SKM-1 treated with dmso at 0.1 percent for 144 hours (cell line): ENCODE measurements at regions not wholly inside any gene's neighbourhood (a gene's known extent, or its start where the extent isn't known, plus 50 kb on each side); places are given as distances from the start of the nearest gene placed in this dataset.
"Not testable (repeated sequence)": the region's sequence is repeated elsewhere in the genome, so short reads cannot be mapped to it uniquely, and the experiment has no call there.

Source experiments
- DNase-seq: peaks from one replicate; lab custom pipeline; 2025; ENCODE audit not compliant: unreplicated experiment; lab: John Stamatoyannopoulos, UW

DNA sequence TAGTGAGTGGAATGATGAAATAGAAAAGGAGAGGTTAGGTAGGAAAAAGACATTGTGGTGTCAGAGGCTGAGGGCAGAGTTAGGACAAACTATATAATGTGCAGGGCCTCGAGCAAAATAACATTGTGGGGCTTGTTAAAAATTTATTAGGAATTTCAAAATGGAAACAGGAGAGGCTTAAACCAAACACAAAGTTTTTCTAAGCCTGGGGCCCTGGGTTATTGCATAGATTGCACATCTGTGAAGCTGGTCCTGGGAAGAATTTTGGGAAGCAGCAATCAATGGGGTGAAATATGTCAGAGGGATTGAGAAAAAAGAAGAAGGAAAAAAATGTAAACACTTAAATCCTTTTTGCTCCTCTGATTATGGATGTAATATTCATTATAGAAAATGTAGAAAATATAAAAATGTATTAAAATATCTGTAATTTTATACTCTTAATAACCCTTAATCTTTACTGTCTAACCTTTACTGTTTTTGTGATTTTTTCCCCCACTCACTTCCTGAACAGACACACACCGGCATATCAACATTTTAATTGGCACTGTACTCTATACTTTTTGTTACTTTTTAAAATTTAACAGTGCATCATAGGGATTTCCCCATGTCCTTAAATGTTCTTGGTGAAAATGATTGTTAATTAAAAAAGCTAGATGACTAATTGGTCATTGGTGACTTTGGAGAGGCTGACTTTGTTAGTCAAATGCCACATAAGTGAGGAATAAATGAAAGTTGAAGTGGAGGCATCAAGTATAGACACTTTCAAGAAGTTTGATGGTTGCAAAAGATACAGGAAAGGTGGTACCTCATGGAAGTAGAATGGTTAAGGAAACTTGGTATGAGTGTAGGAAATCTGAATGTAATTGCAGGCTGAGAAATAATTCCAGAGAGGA lies 183.4 kb downstream of the NFKBIZ start:
- DNase-seq: no peak

DNA sequence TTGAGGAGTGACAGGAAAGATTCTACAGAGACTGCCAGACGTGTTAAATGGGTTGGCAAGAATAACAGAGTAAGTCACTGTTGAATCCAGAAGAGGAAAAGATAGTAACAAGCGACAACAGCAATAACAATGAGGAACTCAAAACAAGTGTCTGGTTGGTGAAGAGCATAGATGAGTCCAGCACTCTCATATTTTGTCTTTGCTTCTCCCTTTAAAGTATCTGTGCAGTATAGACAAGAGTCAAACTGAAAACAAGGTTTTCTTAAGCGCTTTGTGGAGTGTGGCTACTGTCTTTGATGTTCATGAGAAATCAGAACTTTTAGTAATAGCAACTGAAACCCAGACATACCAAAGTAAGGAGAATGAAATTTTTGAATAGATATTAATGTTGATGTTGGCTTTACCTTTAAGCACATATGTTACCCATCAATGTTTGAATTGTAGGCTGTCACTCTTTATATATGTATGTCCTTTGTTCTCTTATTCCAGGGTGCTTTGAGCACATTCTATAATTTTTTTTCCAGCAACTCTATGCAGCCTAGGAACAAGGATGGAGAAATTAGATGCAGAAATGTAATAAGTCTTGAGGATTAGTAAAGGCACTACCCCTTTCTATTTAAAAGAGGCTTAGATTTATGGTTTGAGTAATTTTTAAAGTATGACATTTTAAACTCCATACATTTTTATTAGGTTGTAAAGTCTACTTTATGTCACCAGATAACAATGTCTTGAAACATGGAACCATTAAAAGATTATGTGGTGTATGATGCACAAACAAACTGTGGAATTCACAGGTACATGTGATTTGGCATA lies 185.5 kb downstream of the NFKBIZ start:
- DNase-seq: no peak

DNA sequence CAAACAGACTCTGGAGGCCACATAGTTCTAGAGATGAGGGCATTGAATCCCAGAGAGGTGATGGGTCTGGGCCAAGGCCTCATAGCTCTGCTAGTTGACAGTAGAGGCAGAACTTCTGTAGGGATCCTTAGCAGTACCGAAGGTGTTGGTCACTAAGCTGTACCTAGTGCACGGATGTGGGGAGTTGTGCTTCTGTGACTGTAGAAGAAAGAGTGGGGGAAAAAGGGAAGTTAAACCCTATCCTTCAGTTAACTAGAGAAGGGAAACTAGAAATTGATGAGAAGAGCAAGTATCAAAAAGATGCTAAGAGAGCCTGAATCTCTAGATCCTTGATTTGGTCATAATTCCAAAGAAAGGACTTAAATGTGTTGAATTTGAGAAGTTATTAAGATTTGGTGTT lies 186.7 kb downstream of the NFKBIZ start:
- no peak for DNase-seq

GRCh38 chr3:102036472-102036871 lies 187.2 kb downstream of the NFKBIZ start:
- DNase-seq: no peak

GRCh38 chr3:102037209-102037608 lies 187.9 kb downstream of the NFKBIZ start:
- no peak for DNase-seq

DNA sequence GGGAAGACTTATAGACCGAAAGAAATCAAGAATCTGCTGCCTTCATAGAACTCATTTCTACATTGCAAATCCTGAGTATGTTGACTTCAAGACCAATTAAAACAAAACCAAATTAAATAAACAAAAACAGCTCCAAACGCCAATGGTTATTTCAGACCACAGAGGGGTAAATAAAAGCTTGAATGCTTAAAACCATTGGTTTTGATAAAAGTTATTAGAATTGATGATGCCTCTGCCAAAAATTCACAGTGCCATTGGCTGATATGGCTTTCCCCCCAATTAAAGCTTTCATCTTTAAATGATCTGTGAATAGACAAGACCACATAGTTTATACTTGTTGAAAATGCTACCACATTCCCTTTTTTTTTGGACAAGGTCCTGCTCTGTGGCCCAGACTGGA lies 188.5 kb downstream of the NFKBIZ start:
- DNase-seq: no peak

GRCh38 chr3:102038477-102039142 lies 189.3 kb downstream of the NFKBIZ start:
- DNase-seq: no peak

DNA sequence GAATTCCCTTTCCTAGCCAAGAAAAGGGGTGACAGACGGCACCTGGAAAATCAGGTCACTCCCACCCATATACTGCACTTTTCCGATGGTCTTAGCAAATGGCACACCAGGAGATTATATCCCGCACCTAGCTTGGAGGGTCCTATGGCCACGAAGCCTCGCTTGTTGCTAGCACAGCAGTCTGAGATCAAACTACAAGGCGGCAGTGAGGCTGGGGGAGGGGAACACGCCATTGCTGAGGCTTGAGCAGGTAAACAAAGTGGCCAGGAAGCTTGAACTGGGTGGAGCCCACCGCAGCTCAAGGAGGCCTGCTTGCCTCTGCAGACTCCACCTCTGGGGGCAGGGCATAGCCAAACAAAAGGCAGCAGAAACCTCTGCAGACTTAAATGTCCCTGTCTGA lies 190.8 kb downstream of the NFKBIZ start:
- not testable (repeated sequence) for DNase-seq

DNA sequence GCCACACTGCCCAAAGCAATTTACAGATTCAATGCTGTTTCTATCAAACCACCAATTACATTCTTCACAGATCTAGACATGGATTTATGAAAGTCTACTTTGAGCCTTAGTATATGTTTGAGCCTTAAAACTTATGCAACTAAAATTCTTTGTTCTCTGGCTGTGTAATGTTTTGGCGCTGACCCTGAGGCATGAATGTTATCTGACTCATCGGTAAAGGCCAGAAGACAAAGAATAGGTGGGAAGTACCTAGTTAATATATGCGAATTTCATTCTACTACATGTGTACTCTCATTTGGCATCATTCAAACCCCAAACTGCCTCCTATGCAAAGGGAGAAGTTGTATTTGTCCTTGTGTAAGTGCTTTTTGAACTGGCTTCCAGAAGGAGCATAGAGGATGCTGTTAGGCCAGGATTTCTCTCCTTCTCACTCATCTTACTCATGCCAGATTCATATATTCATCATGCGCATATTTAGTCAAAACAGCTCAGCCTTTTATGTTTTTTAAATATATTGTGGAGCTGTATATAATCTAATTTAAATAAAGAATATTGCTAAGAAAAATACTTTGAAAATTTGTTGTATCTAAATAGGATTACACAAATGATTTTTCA lies 204.2 kb downstream of the NFKBIZ start:
- DNase-seq: no peak

DNA sequence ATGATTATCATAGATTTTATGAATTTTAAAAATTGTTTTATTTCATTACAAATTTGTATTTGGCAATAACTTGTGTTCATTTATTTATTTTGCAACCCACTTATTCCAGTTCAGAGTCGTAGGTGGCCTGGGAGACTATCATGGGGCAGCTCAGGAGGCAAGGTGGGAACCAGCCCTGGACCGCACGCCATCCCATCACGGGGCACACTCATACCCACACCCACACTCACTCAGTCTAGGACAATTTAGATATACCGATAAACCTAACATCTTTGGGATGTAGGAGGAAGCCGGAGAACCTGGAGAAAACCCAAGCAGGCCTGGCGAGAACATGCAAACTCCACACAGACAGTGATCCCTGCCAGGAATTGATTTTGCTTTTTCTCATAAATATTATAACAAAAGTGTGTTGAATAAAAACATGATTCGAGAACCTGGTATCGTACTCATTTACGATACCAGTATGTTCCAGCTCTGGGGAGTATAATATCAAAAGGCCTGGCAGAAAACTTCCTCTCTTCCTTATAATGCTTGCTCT lies 205.3 kb downstream of the NFKBIZ start:
- DNase-seq: no peak

DNA sequence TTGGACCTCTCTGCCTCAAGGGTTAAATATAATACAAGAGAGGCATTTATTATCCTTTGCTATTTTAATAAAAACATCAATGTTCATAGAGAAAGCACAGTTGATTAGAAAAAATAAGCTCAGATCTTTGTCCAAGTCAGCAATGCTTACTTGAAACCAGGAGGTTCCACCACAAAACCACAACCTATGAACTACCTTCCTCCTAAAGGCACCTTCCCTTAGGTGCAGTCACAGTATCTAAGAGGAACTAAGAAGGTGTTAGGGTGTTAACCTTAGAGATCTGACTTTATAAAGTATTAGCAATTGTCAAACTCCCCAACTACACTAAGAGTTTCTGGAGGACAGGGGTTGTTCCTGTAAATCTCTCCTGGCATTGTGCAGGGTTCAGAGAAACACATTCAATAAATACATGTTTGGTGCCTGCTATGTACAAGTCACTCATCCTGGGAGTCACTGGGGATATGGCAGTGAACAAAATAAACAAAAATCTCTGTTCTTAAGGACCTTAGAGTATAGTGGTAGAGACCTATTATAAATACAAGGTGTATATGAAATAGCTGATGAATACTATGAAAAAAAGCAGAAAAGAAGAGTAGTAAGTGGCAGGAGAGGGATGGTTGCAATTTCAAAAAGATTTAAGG lies 208.6 kb downstream of the NFKBIZ start:
- peak; percentile 12 for DNase-seq

DNA sequence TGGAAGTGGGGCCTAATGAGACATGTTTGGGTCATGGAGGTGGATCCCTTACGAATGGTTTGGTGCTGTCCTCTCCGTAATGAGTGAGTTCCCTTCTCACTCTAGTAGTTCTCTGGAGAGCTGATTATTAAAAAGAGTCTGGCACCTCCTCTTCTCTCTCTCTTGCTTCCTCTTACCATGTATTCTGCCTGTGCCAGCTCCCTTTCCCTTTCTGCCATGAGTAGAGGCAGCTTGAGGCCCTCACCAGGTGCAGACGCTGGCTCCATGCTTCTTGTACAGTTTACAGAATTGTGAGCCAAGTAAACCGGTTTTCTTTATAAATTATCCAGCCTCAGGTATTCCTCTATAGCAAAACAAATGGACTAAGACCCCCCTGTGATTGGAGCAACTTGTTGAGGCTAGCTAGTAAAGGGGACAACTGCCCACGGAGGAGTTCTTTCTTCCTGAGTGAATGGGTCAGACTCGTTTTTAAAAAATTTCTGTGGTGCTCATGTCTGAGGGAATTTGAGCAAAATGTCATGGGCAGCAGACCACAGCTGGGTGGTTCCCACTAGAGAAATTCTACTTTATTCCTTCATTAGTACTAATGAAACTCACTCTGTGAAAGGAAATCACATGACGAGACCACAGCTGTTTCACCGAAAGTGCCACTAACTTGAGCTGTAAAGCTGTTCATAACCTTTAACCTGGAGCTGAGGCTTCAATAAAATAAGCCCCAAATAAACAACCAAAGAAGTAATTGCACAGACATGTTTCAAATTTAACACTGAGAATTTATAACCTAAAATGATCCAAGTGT lies 210.0 kb downstream of the NFKBIZ start:
- DNase-seq: no peak

GRCh38 chr3:102060814-102061213 lies 211.5 kb downstream of the NFKBIZ start:
- no peak for DNase-seq

DNA sequence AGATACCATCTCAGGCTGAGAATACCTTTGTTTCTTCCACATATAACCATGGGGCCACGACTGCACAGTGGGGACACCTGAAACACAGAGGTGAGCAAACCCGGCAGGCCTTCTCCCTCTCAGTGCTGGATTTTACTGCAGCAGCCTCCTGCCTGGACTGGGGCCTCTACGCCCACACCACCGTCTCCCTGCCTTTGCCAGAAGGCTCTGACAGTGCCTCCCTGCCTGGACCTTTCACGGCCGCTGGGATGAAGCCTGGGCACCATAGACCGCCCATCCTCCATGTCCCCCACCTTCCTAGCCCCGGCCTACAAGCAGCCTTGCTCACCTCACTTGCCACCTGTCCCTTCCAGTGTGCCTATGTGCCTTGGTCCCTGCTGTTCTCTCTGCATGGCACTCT lies 214.3 kb downstream of the NFKBIZ start:
- DNase-seq: no peak

DNA sequence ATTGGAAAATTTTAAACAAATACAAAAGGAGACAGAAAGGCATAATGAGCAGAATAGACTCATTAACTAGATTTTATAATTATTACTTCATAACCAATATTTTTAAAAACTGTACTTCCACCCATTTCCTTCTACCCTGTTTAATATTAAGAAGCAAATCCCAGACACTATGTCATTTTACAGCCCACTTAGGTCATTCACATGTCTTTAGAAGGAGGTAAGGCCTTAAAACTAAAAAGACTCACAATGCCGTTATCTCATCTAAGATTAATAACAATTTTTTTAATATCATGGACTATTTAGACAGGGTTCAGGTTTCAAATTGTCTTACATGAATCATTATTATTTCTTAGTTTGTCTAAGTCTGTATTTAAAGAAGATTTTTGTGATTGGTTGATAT lies 217.2 kb downstream of the NFKBIZ start:
- DNase-seq: no peak

DNA sequence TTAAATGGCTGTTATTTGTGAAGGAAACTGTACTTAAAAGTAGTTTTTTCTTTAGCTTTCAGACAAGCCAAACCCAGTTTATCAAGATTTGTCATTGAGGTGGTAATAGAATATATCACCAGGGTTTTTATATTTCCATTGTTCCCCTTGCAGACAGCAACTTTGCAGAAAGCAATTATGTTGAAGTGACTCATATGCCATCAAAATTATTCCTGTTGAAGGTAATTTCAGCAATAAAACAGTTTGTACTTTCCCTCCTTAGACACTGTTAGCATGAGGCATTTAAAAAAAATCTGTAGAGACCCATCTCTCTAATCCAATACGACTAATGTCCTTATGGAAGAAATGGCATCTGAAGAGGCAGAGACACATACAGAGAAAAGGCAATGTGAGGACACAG lies 219.0 kb downstream of the NFKBIZ start:
- no peak for DNase-seq

GRCh38 chr3:102068736-102069135 lies 219.4 kb downstream of the NFKBIZ start:
- no peak for DNase-seq

GRCh38 chr3:102069211-102069662 lies 219.9 kb downstream of the NFKBIZ start:
- DNase-seq: no peak

- DNase-seq: no peak
Measured at GRCh38 chr3:102074946-102075345, 225.6 kb downstream of the NFKBIZ start.

- DNase-seq: no peak
Measured at GRCh38 chr3:102078401-102078800, 229.1 kb downstream of the NFKBIZ start.
